Gastroesophageal sphincter (tissue), 3 donors: ENCODE measurements at regions not wholly inside any gene's neighbourhood (a gene's known extent, or its start where the extent isn't known, plus 50 kb on each side); places are given as distances from the start of the nearest gene placed in this dataset.

ENCODE experiments used
- CTCF ChIP-seq, 4 experiments: fragments of 200-600 bp in 2 of 4; fragments of 450-650 bp in 2 of 4; sonication (generic) in 1 of 4; IDR thresholded peaks; one replicate each; pipeline ENCODE4 v1.5.1; 2017 to 2019; ENCODE audit warnings: antibody characterized with exemption in 4 of 4, mild to moderate bottlenecking in 2 of 4, moderate library complexity in 2 of 4
- POLR2A ChIP-seq, 2 donors: fragments of 450-650 bp; IDR thresholded peaks; one replicate each; pipeline ENCODE4 v1.6.1; 2017; ENCODE audit warnings: antibody characterized with exemption in 2 of 2, mild to moderate bottlenecking in 2 of 2, moderate library complexity in 1 of 2

DNA sequence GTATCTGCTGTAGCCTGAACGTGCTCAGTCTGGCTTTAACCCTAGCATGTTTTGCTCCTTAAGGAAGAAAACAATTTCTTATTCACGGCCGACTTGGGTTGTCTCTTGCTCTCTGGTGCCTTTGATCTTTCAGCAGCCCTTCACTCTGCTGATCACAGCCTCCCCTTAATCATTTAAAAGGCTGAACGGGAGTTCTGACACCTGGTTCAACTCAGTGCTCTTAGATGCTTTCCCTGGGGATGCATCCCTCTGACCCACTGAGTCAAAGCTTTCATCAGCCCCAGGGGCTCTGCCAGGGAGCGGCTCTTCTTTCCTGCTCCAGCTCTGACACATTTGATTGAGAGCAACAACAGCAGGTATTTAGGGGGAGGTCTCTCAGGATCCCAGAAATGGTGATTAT is 79.0 kb upstream of the FYN start:
- no peak for TF ChIP-seq POLR2A (IDR thresholded peaks at IDR 0.05)
- TF ChIP-seq CTCF (IDR thresholded peaks at IDR 0.05): no peak
